MM.1S (cell line): ENCODE measurements at regions not wholly inside any gene's neighbourhood (a gene's known extent, or its start where the extent isn't known, plus 50 kb on each side); places are given as distances from the start of the nearest gene placed in this dataset.

Source experiments
- DNase-seq: peaks from one replicate; pipeline ENCODE4 v3.0.0-alpha.2; 2015
- H2AFZ ChIP-seq: fragments of 300-600 bp; sonication (generic); 2 replicates; pipeline ENCODE4 v1.6.0; 2016; ENCODE audit warnings: antibody characterized with exemption, low read length
- H3F3A ChIP-seq: fragments of 300-600 bp; sonication (generic); 2 replicates; pipeline ENCODE4 v1.6.1; 2016; ENCODE audit warnings: mild to moderate bottlenecking, antibody characterized with exemption, low read length, moderate library complexity, mixed read lengths; ENCODE audit not compliant: insufficient read depth
- H3K27ac ChIP-seq: fragments of 300-600 bp; sonication (generic); 2 replicates; pipeline ENCODE4 v1.5.1; 2016; ENCODE audit warnings: mild to moderate bottlenecking, low read length
- H3K27me3 ChIP-seq: fragments of 300-600 bp; sonication (generic); replicated peaks from 2 replicates; pipeline ENCODE4 v1.6.0; 2016; ENCODE audit warnings: low read length; ENCODE audit not compliant: insufficient read depth
- H3K36me3 ChIP-seq: fragments of 300-600 bp; sonication (generic); replicated peaks from 2 replicates; pipeline ENCODE4 v1.6.1; 2016; ENCODE audit warnings: mild to moderate bottlenecking, low read length, mixed read lengths; ENCODE audit not compliant: insufficient read depth
- H3K4me1 ChIP-seq: fragments of 300-600 bp; sonication (generic); 2 replicates; pipeline ENCODE4 v1.6.1; 2016; ENCODE audit warnings: low read length, mixed read lengths
- H3K4me2 ChIP-seq: fragments of 300-600 bp; sonication (generic); 2 replicates; pipeline ENCODE4 v1.6.0; 2016; ENCODE audit warnings: low read depth, low read length
- H3K4me3 ChIP-seq: fragments of 300-600 bp; sonication (generic); 2 replicates; pipeline ENCODE4 v1.5.1; 2016; ENCODE audit warnings: low read length, mixed read lengths
- H3K79me2 ChIP-seq: fragments of 300-600 bp; sonication (generic); 2 replicates; pipeline ENCODE4 v1.6.1; 2016; ENCODE audit warnings: mixed run types, low read length, mixed read lengths
- H3K9ac ChIP-seq: fragments of 300-600 bp; sonication (generic); 2 replicates; pipeline ENCODE4 v1.6.1; 2016; ENCODE audit warnings: low read length, mixed read lengths
- H3K9me2 ChIP-seq: fragments of 300-600 bp; sonication (generic); replicated peaks from 2 replicates; pipeline ENCODE4 v1.6.1; 2016; ENCODE audit warnings: mild to moderate bottlenecking, low read length, mixed read lengths; ENCODE audit not compliant: insufficient read depth
- H3K9me3 ChIP-seq: fragments of 300-600 bp; sonication (generic); replicated peaks from 2 replicates; pipeline ENCODE4 v1.6.1; 2016; ENCODE audit warnings: mild to moderate bottlenecking, low read length, mixed read lengths; ENCODE audit not compliant: insufficient read depth
- H4K20me1 ChIP-seq: fragments of 300-600 bp; sonication (generic); 2 replicates; pipeline ENCODE4 v1.6.1; 2016; ENCODE audit warnings: mild to moderate bottlenecking, low read length, moderate library complexity, mixed read lengths; ENCODE audit not compliant: insufficient read depth
- CTCF ChIP-seq: fragments of 300-600 bp; sonication (generic); IDR thresholded peaks from 2 replicates; pipeline ENCODE4 v1.5.1; 2016; ENCODE audit warnings: antibody characterized with exemption, low read length, mixed read lengths
- EZH2 ChIP-seq: fragments of 300-600 bp; sonication (generic); optimal IDR thresholded peaks from 2 replicates; pipeline ENCODE3; 2017; ENCODE audit warnings: low read depth, mild to moderate bottlenecking, antibody characterized with exemption, low read length, mixed read lengths
- EZH2phosphoT487 ChIP-seq: fragments of 300-600 bp; sonication (generic); IDR thresholded peaks from 2 replicates; pipeline ENCODE4 v1.6.1; 2018; ENCODE audit warnings: antibody characterized with exemption, low read length

- H3K27me3 ChIP-seq = no peaks in the 10 kb centered on the region
- TF ChIP-seq EZH2 = no peak
- TF ChIP-seq CTCF = no peak
- TF ChIP-seq EZH2phosphoT487 = no peak
- no peak overlapping the region for H3K4me3 ChIP-seq
- H3K36me3 ChIP-seq = no peaks in the 10 kb centered on the region
- H2AFZ ChIP-seq = no peak overlapping the region
- H3K9me3 ChIP-seq = no peaks in the 10 kb centered on the region
- H3K9ac ChIP-seq = no peak overlapping the region
- no peak overlapping the region for H3K27ac ChIP-seq
- no peaks in the 10 kb centered on the region for H4K20me1 ChIP-seq
- H3F3A ChIP-seq = no peaks in the 10 kb centered on the region
- H3K4me2 ChIP-seq = no peak overlapping the region
- DNase-seq = no peak
- no peaks in the 10 kb centered on the region for H3K4me1 ChIP-seq
- no peaks in the 10 kb centered on the region for H3K79me2 ChIP-seq
- no peaks in the 10 kb centered on the region for H3K9me2 ChIP-seq
Observed at GRCh38 chr2:49248506-49248905, 94.2 kb upstream of the FSHR start.

- Histone ChIP-seq H3K79me2 (no peaks in the 10 kb centered on the region), H3K27me3 (no peaks in the 10 kb centered on the region), H3K9ac (no peak overlapping the region), H3K4me1 (no peaks in the 10 kb centered on the region), H3F3A (no peaks in the 10 kb centered on the region), H3K4me2 (no peak overlapping the region), H3K9me3 (no peaks in the 10 kb centered on the region), H2AFZ (no peak overlapping the region), H3K36me3 (no peaks in the 10 kb centered on the region), H3K9me2 (no peaks in the 10 kb centered on the region), H3K27ac (no peak overlapping the region), H3K4me3 (no peak overlapping the region), H4K20me1 (no peaks in the 10 kb centered on the region)
- TF ChIP-seq EZH2 = no peak
- TF ChIP-seq EZH2phosphoT487 = no peak
- no peak for TF ChIP-seq CTCF
- no peak for DNase-seq
Observed at GRCh38 chr2:49241991-49242390, 87.7 kb upstream of the FSHR start.

GRCh38 chr2:49241501-49241900 lies 87.2 kb upstream of the FSHR start:
- Histone ChIP-seq H3K79me2 (no peaks in the 10 kb centered on the region), H3K9me3 (no peaks in the 10 kb centered on the region), H4K20me1 (no peaks in the 10 kb centered on the region), H3K4me1 (no peaks in the 10 kb centered on the region), H3K9me2 (no peaks in the 10 kb centered on the region), H3K4me2 (no peak overlapping the region), H3K36me3 (no peaks in the 10 kb centered on the region), H3K27me3 (no peaks in the 10 kb centered on the region), H3K4me3 (no peak overlapping the region), H3K27ac (no peak overlapping the region), H3K9ac (no peak overlapping the region), H2AFZ (no peak overlapping the region), H3F3A (no peaks in the 10 kb centered on the region)
- no peak for DNase-seq
- TF ChIP-seq EZH2phosphoT487 (no peak), EZH2 (no peak), CTCF (no peak)

- H3K4me3 ChIP-seq = no peak overlapping the region
- DNase-seq = no peak
- no peaks in the 10 kb centered on the region for H3K9me2 ChIP-seq
- no peaks in the 10 kb centered on the region for H3K79me2 ChIP-seq
- no peaks in the 10 kb centered on the region for H3K9me3 ChIP-seq
- H2AFZ ChIP-seq = no peak overlapping the region
- no peak overlapping the region for H3K4me2 ChIP-seq
- H3K27ac ChIP-seq = no peak overlapping the region
- no peaks in the 10 kb centered on the region for H4K20me1 ChIP-seq
- no peaks in the 10 kb centered on the region for H3K36me3 ChIP-seq
- no peaks in the 10 kb centered on the region for H3K27me3 ChIP-seq
- H3K9ac ChIP-seq = no peak overlapping the region
- no peaks in the 10 kb centered on the region for H3F3A ChIP-seq
- TF ChIP-seq CTCF = no peak
- no peak for TF ChIP-seq EZH2
- TF ChIP-seq EZH2phosphoT487 = no peak
- no peaks in the 10 kb centered on the region for H3K4me1 ChIP-seq
Observed at GRCh38 chr2:49240608-49241007, 86.3 kb upstream of the FSHR start.
